WTC11 (cell line): ENCODE measurements at regions not wholly inside any gene's neighbourhood (a gene's known extent, or its start where the extent isn't known, plus 50 kb on each side); places are given as distances from the start of the nearest gene placed in this dataset.

ENCODE experiments used
- GABPB1 ChIP-seq: sonication (generic); formaldehyde crosslinking; IDR thresholded peaks from 2 replicates; pipeline ENCODE4 v1.8.1; 2023; ENCODE audit warnings: mild to moderate bottlenecking, missing genetic modification reagents
- NR2C2 ChIP-seq: sonication (generic); formaldehyde crosslinking; IDR thresholded peaks from 2 replicates; pipeline ENCODE4 v1.8.0; 2022; ENCODE audit warnings: mild to moderate bottlenecking, missing genetic modification reagents
- NR3C1 ChIP-seq: sonication (generic); formaldehyde crosslinking; conservative IDR thresholded peaks from 2 replicates; pipeline ENCODE4 v1.8.1; 2023; ENCODE audit warnings: low read depth, mild to moderate bottlenecking, missing genetic modification reagents
- SMAD4 ChIP-seq: sonication (generic); formaldehyde crosslinking; IDR thresholded peaks from 2 replicates; pipeline ENCODE4 v1.8.0; 2022; ENCODE audit warnings: mild to moderate bottlenecking, missing genetic modification reagents
- SP1 ChIP-seq: sonication (generic); formaldehyde crosslinking; conservative IDR thresholded peaks from 2 replicates; pipeline ENCODE4 v1.8.1; 2022; ENCODE audit warnings: missing genetic modification reagents
- ZBTB21 ChIP-seq: sonication (generic); formaldehyde crosslinking; IDR thresholded peaks from 2 replicates; pipeline ENCODE4 v1.8.1; 2023; ENCODE audit warnings: mild to moderate bottlenecking, missing genetic modification reagents, borderline replicate concordance
- ZNF138 ChIP-seq: sonication (generic); formaldehyde crosslinking; conservative IDR thresholded peaks from 2 replicates; pipeline ENCODE4 v1.8.1; 2022; ENCODE audit warnings: mild to moderate bottlenecking, moderate library complexity, missing genetic modification reagents
- TF ChIP-seq, protein P1 (sequence below): fragments of 200-600 bp; IDR thresholded peaks from 2 replicates; pipeline ENCODE4 v1.8.0; 2022; ENCODE audit warnings: antibody characterized with exemption
- TF ChIP-seq, protein P2 (sequence below): sonication (generic); formaldehyde crosslinking; IDR thresholded peaks from 2 replicates; pipeline ENCODE4 v1.8.1; 2023; ENCODE audit warnings: mild to moderate bottlenecking, missing genetic modification reagents, borderline replicate concordance
- TF ChIP-seq, protein P3 (sequence below): sonication (generic); formaldehyde crosslinking; IDR thresholded peaks from 2 replicates; pipeline ENCODE4 v1.8.1; 2023; ENCODE audit warnings: mild to moderate bottlenecking, missing genetic modification reagents
- TF ChIP-seq, protein P4 (sequence below): sonication (generic); formaldehyde crosslinking; IDR thresholded peaks from 2 replicates; pipeline ENCODE4 v1.8.1; 2022; ENCODE audit warnings: missing genetic modification reagents, borderline replicate concordance

DNA sequence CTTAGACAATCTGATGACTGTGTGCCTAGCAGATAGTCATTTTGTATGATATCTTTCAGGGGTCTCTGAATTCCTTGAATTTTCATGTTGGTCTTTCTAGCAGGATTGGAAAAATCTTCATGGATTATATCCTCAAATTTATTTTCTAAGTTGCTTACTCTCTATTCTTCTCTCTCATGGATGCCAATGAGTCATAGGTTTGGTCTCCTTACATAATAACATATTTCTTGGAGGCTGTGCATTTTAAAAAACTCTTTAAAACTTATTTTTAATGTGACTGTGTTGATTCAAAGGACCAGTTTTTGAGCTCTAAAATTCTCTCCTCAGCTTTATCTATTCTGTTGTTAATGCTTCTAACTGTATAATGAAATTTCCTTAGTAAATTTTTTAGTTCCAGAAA is 198.7 kb downstream of the AASDHPPT start:
- TF ChIP-seq, protein P1, sequence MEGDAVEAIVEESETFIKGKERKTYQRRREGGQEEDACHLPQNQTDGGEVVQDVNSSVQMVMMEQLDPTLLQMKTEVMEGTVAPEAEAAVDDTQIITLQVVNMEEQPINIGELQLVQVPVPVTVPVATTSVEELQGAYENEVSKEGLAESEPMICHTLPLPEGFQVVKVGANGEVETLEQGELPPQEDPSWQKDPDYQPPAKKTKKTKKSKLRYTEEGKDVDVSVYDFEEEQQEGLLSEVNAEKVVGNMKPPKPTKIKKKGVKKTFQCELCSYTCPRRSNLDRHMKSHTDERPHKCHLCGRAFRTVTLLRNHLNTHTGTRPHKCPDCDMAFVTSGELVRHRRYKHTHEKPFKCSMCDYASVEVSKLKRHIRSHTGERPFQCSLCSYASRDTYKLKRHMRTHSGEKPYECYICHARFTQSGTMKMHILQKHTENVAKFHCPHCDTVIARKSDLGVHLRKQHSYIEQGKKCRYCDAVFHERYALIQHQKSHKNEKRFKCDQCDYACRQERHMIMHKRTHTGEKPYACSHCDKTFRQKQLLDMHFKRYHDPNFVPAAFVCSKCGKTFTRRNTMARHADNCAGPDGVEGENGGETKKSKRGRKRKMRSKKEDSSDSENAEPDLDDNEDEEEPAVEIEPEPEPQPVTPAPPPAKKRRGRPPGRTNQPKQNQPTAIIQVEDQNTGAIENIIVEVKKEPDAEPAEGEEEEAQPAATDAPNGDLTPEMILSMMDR = no peak
- TF ChIP-seq, protein P2, sequence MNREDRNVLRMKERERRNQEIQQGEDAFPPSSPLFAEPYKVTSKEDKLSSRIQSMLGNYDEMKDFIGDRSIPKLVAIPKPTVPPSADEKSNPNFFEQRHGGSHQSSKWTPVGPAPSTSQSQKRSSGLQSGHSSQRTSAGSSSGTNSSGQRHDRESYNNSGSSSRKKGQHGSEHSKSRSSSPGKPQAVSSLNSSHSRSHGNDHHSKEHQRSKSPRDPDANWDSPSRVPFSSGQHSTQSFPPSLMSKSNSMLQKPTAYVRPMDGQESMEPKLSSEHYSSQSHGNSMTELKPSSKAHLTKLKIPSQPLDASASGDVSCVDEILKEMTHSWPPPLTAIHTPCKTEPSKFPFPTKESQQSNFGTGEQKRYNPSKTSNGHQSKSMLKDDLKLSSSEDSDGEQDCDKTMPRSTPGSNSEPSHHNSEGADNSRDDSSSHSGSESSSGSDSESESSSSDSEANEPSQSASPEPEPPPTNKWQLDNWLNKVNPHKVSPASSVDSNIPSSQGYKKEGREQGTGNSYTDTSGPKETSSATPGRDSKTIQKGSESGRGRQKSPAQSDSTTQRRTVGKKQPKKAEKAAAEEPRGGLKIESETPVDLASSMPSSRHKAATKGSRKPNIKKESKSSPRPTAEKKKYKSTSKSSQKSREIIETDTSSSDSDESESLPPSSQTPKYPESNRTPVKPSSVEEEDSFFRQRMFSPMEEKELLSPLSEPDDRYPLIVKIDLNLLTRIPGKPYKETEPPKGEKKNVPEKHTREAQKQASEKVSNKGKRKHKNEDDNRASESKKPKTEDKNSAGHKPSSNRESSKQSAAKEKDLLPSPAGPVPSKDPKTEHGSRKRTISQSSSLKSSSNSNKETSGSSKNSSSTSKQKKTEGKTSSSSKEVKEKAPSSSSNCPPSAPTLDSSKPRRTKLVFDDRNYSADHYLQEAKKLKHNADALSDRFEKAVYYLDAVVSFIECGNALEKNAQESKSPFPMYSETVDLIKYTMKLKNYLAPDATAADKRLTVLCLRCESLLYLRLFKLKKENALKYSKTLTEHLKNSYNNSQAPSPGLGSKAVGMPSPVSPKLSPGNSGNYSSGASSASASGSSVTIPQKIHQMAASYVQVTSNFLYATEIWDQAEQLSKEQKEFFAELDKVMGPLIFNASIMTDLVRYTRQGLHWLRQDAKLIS (CRISPR knock-in tag) = no peak
- TF ChIP-seq, protein P3, sequence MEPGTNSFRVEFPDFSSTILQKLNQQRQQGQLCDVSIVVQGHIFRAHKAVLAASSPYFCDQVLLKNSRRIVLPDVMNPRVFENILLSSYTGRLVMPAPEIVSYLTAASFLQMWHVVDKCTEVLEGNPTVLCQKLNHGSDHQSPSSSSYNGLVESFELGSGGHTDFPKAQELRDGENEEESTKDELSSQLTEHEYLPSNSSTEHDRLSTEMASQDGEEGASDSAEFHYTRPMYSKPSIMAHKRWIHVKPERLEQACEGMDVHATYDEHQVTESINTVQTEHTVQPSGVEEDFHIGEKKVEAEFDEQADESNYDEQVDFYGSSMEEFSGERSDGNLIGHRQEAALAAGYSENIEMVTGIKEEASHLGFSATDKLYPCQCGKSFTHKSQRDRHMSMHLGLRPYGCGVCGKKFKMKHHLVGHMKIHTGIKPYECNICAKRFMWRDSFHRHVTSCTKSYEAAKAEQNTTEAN (CRISPR knock-in tag) = no peak
- TF ChIP-seq NR2C2 (CRISPR knock-in tag) (no peak), GABPB1 (no peak), ZNF138 (no peak), SMAD4 (CRISPR knock-in tag) (no peak), ZBTB21 (CRISPR knock-in tag) (no peak), NR3C1 (no peak), SP1 (CRISPR knock-in tag) (no peak)
- TF ChIP-seq, protein P4, sequence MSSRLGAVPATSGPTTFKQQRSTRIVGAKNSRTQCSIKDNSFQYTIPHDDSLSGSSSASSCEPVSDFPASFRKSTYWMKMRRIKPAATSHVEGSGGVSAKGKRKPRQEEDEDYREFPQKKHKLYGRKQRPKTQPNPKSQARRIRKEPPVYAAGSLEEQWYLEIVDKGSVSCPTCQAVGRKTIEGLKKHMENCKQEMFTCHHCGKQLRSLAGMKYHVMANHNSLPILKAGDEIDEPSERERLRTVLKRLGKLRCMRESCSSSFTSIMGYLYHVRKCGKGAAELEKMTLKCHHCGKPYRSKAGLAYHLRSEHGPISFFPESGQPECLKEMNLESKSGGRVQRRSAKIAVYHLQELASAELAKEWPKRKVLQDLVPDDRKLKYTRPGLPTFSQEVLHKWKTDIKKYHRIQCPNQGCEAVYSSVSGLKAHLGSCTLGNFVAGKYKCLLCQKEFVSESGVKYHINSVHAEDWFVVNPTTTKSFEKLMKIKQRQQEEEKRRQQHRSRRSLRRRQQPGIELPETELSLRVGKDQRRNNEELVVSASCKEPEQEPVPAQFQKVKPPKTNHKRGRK (CRISPR knock-in tag) = no peak
